VCaP (cell line): ENCODE measurements at regions not wholly inside any gene's neighbourhood (a gene's known extent, or its start where the extent isn't known, plus 50 kb on each side); places are given as distances from the start of the nearest gene placed in this dataset.
A peak's percentile ranks its signal among the peaks of the same experiment; 100 is the strongest.

Source experiments
- H3K27ac ChIP-seq: fragments of 450-650 bp; 2 replicates; pipeline ENCODE4 v1.5.1; 2017
- CTCF ChIP-seq: fragments of 450-650 bp; conservative IDR thresholded peaks from 2 replicates; pipeline ENCODE4 v1.5.1; 2017; ENCODE audit warnings: mild to moderate bottlenecking, moderate library complexity

DNA sequence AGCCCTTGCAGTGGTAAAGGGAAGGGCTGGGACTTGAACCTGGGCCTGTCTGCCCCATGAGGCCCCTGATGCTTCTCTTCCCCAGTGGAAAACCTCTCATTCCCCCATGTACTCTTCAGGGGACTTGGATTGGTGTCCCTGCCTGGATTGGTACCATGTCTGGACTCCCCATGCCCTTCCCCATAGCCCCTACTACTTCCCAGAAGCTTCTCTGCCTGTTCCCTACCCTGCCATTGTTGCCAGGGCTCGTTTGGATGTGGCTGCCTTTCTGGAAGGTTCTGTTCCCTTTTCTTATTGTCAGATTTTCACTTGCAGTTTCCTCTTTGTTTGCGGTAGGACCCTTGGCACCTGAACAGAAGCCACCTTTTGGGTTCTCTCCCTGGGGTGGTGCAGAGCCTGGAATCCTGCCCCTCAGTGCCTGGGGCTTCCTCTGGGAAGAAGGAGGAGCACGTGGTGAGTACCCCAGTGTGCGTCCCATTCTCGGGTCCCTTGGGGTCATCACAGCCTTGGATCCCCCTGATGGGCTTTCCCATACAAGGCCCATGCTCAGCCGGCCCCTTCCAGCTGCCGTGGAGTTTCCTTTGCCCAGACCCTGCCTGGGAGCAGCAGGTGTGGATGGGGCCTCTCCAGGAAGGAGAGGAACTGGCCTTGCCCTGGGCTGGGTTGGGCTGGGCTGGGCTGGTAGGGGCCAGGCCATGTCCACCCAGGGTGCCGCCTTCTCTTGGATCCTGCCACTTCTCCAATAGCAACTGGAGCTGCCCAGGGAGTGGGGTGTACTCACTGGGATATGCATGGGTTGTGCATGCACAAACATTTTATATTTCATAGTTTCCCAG lies 281.1 kb downstream of the PTPRU start:
- H3K27ac ChIP-seq, result no peak overlapping the region
- TF ChIP-seq CTCF, result no peak

- TF ChIP-seq CTCF, result no peak
- no peak overlapping the region for H3K27ac ChIP-seq
Observed at GRCh38 chr1:29516063-29516820, 279.9 kb downstream of the PTPRU start.

GRCh38 chr1:29515170-29515955 lies 279.0 kb downstream of the PTPRU start:
- no peak for TF ChIP-seq CTCF
- peak overlapping the region; percentile 54 for H3K27ac ChIP-seq

DNA sequence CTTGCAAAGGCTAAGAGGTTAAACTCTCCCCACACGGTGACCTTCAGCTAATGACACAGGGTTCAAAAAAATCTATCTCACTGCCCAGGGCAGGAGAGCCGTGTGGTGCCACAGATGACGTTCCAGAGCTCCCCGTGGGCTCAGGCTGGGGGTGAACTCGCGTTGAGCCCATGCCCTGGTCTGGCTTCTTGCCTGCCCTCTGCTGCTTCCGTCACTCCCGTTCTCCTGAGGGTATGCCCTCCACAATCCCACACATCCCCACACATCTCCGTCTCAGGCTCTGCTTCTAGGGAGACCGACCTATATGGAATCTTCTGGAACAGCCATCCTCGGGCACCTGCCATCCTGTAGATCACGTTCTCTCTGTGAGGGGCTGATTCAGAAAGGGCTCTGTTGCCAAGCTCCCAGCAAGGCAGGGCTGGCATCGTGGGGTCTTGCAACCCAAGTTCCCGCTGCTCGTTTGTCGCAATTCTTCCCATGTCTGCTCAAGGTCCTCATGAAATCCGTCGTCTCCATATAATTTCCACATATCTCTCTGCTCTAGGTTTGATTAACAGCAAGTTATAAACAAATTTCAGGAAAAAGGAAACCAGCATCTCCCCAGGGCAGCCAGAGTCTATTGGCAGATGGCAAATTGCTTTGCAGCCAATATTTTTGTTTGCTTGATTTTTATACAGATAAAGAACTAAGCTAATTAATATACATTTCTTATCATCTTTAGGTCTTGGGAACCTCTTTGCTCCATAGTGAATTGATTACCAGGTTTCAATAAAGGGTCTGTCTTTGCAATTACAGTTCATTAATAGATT lies 278.2 kb downstream of the PTPRU start:
- peak overlapping the region; percentile 54 for H3K27ac ChIP-seq
- no peak for TF ChIP-seq CTCF

- H3K27ac ChIP-seq, result no peak overlapping the region
- peak; percentile 82 for TF ChIP-seq CTCF
Observed at GRCh38 chr1:29513357-29513756, 277.0 kb downstream of the PTPRU start.

DNA sequence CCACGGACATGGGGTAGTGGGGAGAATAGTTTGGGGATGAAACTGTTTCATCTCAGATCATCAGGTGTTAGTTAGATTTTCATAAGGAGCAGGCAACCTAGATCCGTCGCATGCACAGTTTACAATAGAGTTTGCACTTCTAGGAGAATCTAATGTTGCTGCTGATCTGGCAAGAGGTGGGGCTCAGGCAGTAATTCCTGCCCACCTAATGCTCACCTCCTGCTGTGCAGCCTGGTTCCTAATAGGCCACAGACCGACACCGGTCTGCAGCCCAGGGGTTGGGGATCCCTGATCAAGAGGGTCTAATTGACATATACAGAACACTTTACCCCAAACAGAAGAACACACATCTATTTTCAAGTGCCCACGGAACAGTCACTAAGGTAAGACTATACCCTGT lies 275.1 kb downstream of the PTPRU start:
- no peak overlapping the region for H3K27ac ChIP-seq

More for the DNA sequence above, 275.1 kb downstream of the PTPRU start:
- TF ChIP-seq CTCF, result no peak
